GM19395 (cell line): ENCODE measurements at regions not wholly inside any gene's neighbourhood (a gene's known extent, or its start where the extent isn't known, plus 50 kb on each side); places are given as distances from the start of the nearest gene placed in this dataset.
"Not testable (repeated sequence)": the region's sequence is repeated elsewhere in the genome, so short reads cannot be mapped to it uniquely, and the experiment has no call there.

Experiments used
- ATAC-seq: cut with Tn5 transposase; IDR thresholded peaks from one replicate; pipeline ENCODE4 v1.9.1; 2021; ENCODE audit warnings: mild to moderate bottlenecking, moderate library complexity; ENCODE audit not compliant: unreplicated experiment

GRCh38 chr2:52345676-52346075, 1313.7 kb upstream of the NRXN1 start:
- ATAC-seq, result no peak

- no peak for ATAC-seq
Observed at GRCh38 chr2:52345082-52345481, 1313.2 kb upstream of the NRXN1 start.

GRCh38 chr2:52343706-52344266, 1311.9 kb upstream of the NRXN1 start:
- ATAC-seq, result no peak

- no peak for ATAC-seq
Observed at GRCh38 chr2:52343010-52343409, 1311.1 kb upstream of the NRXN1 start.

GRCh38 chr2:52342458-52342857, 1310.5 kb upstream of the NRXN1 start:
- no peak for ATAC-seq

GRCh38 chr2:52341732-52342131, 1309.8 kb upstream of the NRXN1 start:
- ATAC-seq, result no peak

GRCh38 chr2:52340171-52340570, 1308.2 kb upstream of the NRXN1 start:
- ATAC-seq, result no peak

- not testable (repeated sequence) for ATAC-seq
Observed at GRCh38 chr2:52337786-52338185, 1305.9 kb upstream of the NRXN1 start.

- ATAC-seq, result no peak
Observed at GRCh38 chr2:52336951-52337350, 1305.0 kb upstream of the NRXN1 start.

- ATAC-seq, result no peak
Observed at GRCh38 chr2:52335727-52336126, 1303.8 kb upstream of the NRXN1 start.

GRCh38 chr2:52334185-52334584, 1302.3 kb upstream of the NRXN1 start:
- ATAC-seq, result no peak

GRCh38 chr2:52327641-52328040, 1295.7 kb upstream of the NRXN1 start:
- no peak for ATAC-seq

- no peak for ATAC-seq
Observed at GRCh38 chr2:52314231-52314630, 1282.3 kb upstream of the NRXN1 start.

- ATAC-seq, result no peak
Observed at GRCh38 chr2:52312486-52312885, 1280.6 kb upstream of the NRXN1 start.

- no peak for ATAC-seq
Observed at GRCh38 chr2:52311862-52312261, 1279.9 kb upstream of the NRXN1 start.

GRCh38 chr2:52308156-52308555, 1276.2 kb upstream of the NRXN1 start:
- no peak for ATAC-seq

GRCh38 chr2:52294628-52295027, 1262.7 kb upstream of the NRXN1 start:
- ATAC-seq, result no peak

GRCh38 chr2:52292801-52293200, 1260.9 kb upstream of the NRXN1 start:
- ATAC-seq, result no peak

GRCh38 chr2:52289741-52290140, 1257.8 kb upstream of the NRXN1 start:
- ATAC-seq, result no peak

- no peak for ATAC-seq
Observed at GRCh38 chr2:52288596-52288995, 1256.7 kb upstream of the NRXN1 start.

GRCh38 chr2:52269696-52270485, 1238.0 kb upstream of the NRXN1 start:
- ATAC-seq, result no peak

GRCh38 chr2:52264911-52265310, 1233.0 kb upstream of the NRXN1 start:
- no peak for ATAC-seq

- ATAC-seq, result no peak
Observed at GRCh38 chr2:52264488-52264887, 1232.6 kb upstream of the NRXN1 start.
